Right atrium auricular region (tissue), 2 donors: ENCODE measurements at regions not wholly inside any gene's neighbourhood (a gene's known extent, or its start where the extent isn't known, plus 50 kb on each side); places are given as distances from the start of the nearest gene placed in this dataset.

Experiments used
- DNase-seq: peaks from one replicate; pipeline ENCODE4 v3.0.0-alpha.2; 2019; ENCODE audit warnings: low spot score
- H3K27ac ChIP-seq, 2 donors: fragments of 200-600 bp; sonication (generic); 1 replicate in 1 of 2; 2 replicates in 1 of 2; pipeline ENCODE4 v1.5.1; 2016 to 2019
- H3K27me3 ChIP-seq, 2 donors: fragments of 200-600 bp; sonication (generic); one replicate each; pipeline versions ENCODE4 v1.5.1 to v1.6.0; 2017 to 2019
- H3K36me3 ChIP-seq: fragments of 200-600 bp; sonication (generic); one replicate; pipeline ENCODE4 v1.5.1; 2016
- H3K4me1 ChIP-seq, 2 donors: fragments of 200-600 bp; sonication (generic); one replicate each; pipeline versions ENCODE4 v1.5.1 to v1.6.0; 2017 to 2019
- H3K4me3 ChIP-seq, 2 donors: fragments of 200-600 bp; sonication (generic); 1 replicate in 1 of 2; 2 replicates in 1 of 2; pipeline ENCODE4 v1.5.1; 2017 to 2019; ENCODE audit warnings: mild to moderate bottlenecking in 1 of 2, moderate library complexity in 1 of 2
- H3K9me3 ChIP-seq, 2 donors: fragments of 200-600 bp; sonication (generic); one replicate each; pipeline ENCODE4 v1.5.1; 2019
- TF ChIP-seq, protein P1 (sequence below), 2 donors: fragments of 200-600 bp; sonication (generic); IDR thresholded peaks; one replicate each; pipeline ENCODE4 v1.5.1; 2019; ENCODE audit warnings: antibody characterized with exemption in 2 of 2

DNA sequence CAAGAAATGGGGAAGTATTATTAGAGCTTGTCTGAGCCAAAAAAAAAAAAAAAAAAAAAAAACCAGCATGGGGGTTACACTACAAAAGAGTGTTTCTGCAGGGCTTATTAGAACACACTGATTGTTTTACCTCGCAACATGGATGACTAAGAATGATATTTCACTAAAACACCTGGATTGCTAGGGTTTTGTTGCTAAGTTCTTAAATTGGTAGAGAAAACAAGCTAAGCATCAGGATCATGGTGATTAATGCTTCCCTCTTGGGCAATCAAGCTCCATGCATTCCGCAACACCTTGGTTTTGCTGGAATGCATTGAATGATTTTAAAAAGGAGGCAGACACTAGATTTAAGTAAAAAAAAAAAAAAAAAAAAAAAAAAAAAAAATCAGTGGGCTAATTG, 931.4 kb upstream of the CDH8 start:
- TF ChIP-seq, protein P1, sequence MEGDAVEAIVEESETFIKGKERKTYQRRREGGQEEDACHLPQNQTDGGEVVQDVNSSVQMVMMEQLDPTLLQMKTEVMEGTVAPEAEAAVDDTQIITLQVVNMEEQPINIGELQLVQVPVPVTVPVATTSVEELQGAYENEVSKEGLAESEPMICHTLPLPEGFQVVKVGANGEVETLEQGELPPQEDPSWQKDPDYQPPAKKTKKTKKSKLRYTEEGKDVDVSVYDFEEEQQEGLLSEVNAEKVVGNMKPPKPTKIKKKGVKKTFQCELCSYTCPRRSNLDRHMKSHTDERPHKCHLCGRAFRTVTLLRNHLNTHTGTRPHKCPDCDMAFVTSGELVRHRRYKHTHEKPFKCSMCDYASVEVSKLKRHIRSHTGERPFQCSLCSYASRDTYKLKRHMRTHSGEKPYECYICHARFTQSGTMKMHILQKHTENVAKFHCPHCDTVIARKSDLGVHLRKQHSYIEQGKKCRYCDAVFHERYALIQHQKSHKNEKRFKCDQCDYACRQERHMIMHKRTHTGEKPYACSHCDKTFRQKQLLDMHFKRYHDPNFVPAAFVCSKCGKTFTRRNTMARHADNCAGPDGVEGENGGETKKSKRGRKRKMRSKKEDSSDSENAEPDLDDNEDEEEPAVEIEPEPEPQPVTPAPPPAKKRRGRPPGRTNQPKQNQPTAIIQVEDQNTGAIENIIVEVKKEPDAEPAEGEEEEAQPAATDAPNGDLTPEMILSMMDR (IDR thresholded peaks at IDR 0.05) = no peak
- Histone ChIP-seq H3K27me3 (no peaks in the 10 kb centered on the region), H3K36me3 (no peaks in the 10 kb centered on the region), H3K4me3 (no peak overlapping the region), H3K27ac (no peak overlapping the region), H3K9me3 (no peaks in the 10 kb centered on the region), H3K4me1 (no peaks in the 10 kb centered on the region)
- no peak for DNase-seq

DNA sequence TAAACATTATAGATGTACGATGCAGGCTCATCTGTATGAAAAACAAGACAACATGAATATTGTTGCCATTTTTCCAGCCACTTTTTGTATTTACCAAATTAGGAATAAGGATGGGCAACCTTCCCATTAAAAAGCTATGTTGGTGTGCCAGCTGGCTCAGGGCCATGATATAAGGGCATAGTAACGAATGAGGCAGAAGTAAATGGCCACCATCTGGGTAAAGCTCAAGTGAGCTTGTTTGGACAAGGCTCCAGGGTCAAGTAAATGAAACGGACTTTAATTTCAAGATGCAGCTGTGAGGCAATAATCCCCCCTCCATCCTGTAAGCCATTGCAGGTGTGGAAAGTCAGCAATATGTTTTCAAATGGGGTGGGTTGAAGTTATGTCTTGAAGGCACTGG, 930.9 kb upstream of the CDH8 start:
- DNase-seq = no peak
- no peaks in the 10 kb centered on the region for H3K36me3 ChIP-seq
- no peak overlapping the region for H3K27ac ChIP-seq
- H3K9me3 ChIP-seq = no peaks in the 10 kb centered on the region
- TF ChIP-seq, protein P1 (IDR thresholded peaks at IDR 0.05) = no peak
- H3K4me1 ChIP-seq = no peaks in the 10 kb centered on the region
- no peaks in the 10 kb centered on the region for H3K27me3 ChIP-seq
- H3K4me3 ChIP-seq = no peak overlapping the region

DNA sequence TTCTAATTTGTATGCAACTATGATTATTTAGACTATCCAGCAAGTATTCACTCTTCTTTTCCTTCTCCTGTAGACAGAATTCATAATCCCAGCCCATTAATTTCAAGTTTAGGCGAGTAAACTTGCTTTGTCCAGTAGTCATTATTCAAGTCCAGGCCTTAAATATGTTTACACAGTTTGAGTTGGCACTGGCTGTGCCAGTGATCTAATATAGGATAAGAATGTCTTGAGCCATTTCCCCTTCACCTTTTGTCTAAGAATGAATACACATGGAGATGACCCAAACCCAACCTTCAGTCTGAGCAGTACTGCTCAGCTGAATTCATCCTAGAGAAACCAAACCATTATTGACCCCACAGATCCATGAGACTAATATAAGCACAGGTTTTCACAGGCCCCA, 930.4 kb upstream of the CDH8 start:
- no peaks in the 10 kb centered on the region for H3K27me3 ChIP-seq

DNA sequence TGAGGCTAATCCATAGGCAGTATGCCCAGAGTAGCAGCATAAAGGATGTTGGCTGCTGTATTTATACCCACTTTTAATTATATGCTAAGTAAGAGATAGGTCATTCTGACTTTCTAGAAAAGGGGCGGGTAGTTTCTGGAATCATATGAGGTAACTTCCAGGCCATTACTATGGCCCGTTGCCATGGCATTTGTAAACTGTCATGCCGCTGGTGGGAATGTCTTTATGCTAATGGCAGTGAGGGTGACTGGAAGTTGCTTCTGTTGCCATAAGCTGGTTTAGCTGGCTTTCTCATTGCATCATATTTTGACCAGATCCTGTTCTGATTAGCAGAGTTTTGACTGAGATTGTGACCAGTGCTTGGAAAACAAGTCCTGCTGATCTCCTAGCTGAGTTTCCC, 929.6 kb upstream of the CDH8 start:
- H3K36me3 ChIP-seq = no peaks in the 10 kb centered on the region
- no peak overlapping the region for H3K4me3 ChIP-seq
- DNase-seq = no peak
- no peak overlapping the region for H3K27ac ChIP-seq
- no peaks in the 10 kb centered on the region for H3K27me3 ChIP-seq
- TF ChIP-seq, protein P1 (IDR thresholded peaks at IDR 0.05) = no peak
- no peaks in the 10 kb centered on the region for H3K9me3 ChIP-seq
- H3K4me1 ChIP-seq = no peaks in the 10 kb centered on the region

More for the DNA sequence above, 930.4 kb upstream of the CDH8 start:
- TF ChIP-seq, protein P1 (IDR thresholded peaks at IDR 0.05) = no peak
- H3K4me3 ChIP-seq = no peak overlapping the region
- H3K4me1 ChIP-seq = no peaks in the 10 kb centered on the region
- H3K36me3 ChIP-seq = no peaks in the 10 kb centered on the region
- no peak overlapping the region for H3K27ac ChIP-seq
- no peak for DNase-seq
- no peaks in the 10 kb centered on the region for H3K9me3 ChIP-seq

DNA sequence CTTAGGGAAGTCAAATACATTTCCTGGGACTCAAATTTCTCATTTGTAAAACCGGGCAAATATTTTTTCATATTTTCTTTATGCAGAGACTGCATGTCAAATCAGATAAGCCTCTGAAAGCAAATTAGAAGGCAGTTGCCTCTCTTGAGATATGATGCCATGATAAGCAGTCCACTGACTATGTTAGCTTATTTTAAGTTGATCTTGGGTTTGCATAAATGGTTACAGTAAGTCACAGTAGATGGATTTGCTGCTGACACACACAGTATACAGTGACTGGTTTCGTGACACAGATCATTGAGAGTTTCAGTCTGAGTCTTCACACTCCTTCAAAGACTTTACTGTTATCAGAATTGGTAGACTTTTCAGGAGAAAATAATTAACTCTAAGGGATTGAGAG, 927.6 kb upstream of the CDH8 start:
- Histone ChIP-seq H3K36me3 (no peaks in the 10 kb centered on the region), H3K4me1 (no peaks in the 10 kb centered on the region), H3K27ac (no peak overlapping the region), H3K27me3 (no peaks in the 10 kb centered on the region), H3K4me3 (no peak overlapping the region), H3K9me3 (no peaks in the 10 kb centered on the region)
- no peak for DNase-seq
- TF ChIP-seq, protein P1 (IDR thresholded peaks at IDR 0.05) = no peak

DNA sequence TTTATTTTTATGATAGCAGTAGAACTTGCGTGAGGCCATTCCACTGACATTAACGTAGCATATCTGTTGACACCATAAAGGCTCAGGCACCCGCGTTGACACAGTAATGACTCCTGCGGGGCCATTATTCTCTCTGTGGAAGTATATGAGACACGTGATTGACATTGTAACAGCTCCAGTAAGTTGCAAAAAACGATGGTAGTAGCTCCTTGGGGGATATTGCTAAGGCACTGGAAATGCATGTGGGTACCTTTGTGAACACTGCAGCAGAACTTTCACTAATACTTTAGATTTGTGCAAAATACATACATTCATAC, 918.8 kb upstream of the CDH8 start:
- Histone ChIP-seq H3K27me3 (no peaks in the 10 kb centered on the region), H3K36me3 (no peaks in the 10 kb centered on the region), H3K27ac (no peak overlapping the region)

More for the DNA sequence above, 918.8 kb upstream of the CDH8 start:
- TF ChIP-seq, protein P1 (IDR thresholded peaks at IDR 0.05) = no peak
- Histone ChIP-seq H3K4me1 (no peaks in the 10 kb centered on the region), H3K4me3 (no peak overlapping the region), H3K9me3 (no peaks in the 10 kb centered on the region)
- no peak for DNase-seq
